Activated T-helper 2 cell treated with anti-CD3 and anti-CD28 coated beads, Interferon-gamma antibody, Interleukin-2, Interleukin-4, amounts not matched to agents 10 μg/mL and 5 μg/mL and 100 μg/mL, durations not matched to agents 14 hours and 24 hours and 36 hours (primary cell): ENCODE measurements at regions not wholly inside any gene's neighbourhood (a gene's known extent, or its start where the extent isn't known, plus 50 kb on each side); places are given as distances from the start of the nearest gene placed in this dataset.
"Not testable (repeated sequence)": the region's sequence is repeated elsewhere in the genome, so short reads cannot be mapped to it uniquely, and the experiment has no call there.

ENCODE experiments used
- DNase-seq: peaks from one replicate; pipeline ENCODE4 v3.0.0; 2021; ENCODE audit warnings: low spot score
- H3K27ac Mint-ChIP-seq: one replicate; pipeline ENCODE4 v1.8.0; 2021; ENCODE audit warnings: mixed read lengths
- H3K27me3 Mint-ChIP-seq: one replicate; pipeline ENCODE4 v1.8.0; 2021; ENCODE audit warnings: low read depth, mixed read lengths
- H3K36me3 Mint-ChIP-seq: one replicate; pipeline ENCODE4 v1.8.0; 2021; ENCODE audit warnings: low read depth, mixed read lengths
- H3K4me1 Mint-ChIP-seq: one replicate; pipeline ENCODE4 v1.8.0; 2021; ENCODE audit warnings: low read depth, mixed read lengths
- H3K4me3 Mint-ChIP-seq: one replicate; pipeline ENCODE4 v1.8.0; 2021; ENCODE audit warnings: low read depth, mild to moderate bottlenecking, moderate library complexity, mixed read lengths
- H3K9me3 Mint-ChIP-seq: one replicate; pipeline ENCODE4 v1.8.0; 2021; ENCODE audit warnings: mixed read lengths
- intact Hi-C: fragments of 100-400 bp; cut with micrococcal nuclease; formaldehyde crosslinking; loops from one replicate; pipeline ENCODE4 v1.15.1; 2023

- H3K27ac Mint-ChIP-seq, result no peak overlapping the region
- no peak overlapping the region for H3K4me3 Mint-ChIP-seq
- H3K9me3 Mint-ChIP-seq, result peaks cover 1% of the 10 kb centered on the region
- H3K27me3 Mint-ChIP-seq, result no peaks in the 10 kb centered on the region
- H3K4me1 Mint-ChIP-seq, result no peaks in the 10 kb centered on the region
- DNase-seq, result no peak
- intact Hi-C loops, result no loop called here
- H3K36me3 Mint-ChIP-seq, result no peaks in the 10 kb centered on the region
Measured at GRCh38 chr2:186980117-186980442, 131.1 kb upstream of the ZSWIM2 start.

- intact Hi-C loops, result no loop called here
- Mint-ChIP-seq H3K27ac (no peak overlapping the region), H3K9me3 (no peaks in the 10 kb centered on the region), H3K27me3 (no peaks in the 10 kb centered on the region), H3K4me3 (no peak overlapping the region), H3K36me3 (no peaks in the 10 kb centered on the region), H3K4me1 (no peaks in the 10 kb centered on the region)
- DNase-seq, result no peak
Measured at GRCh38 chr2:186979439-186980116, 130.6 kb upstream of the ZSWIM2 start.

GRCh38 chr2:186977433-186978045 lies 128.6 kb upstream of the ZSWIM2 start:
- Mint-ChIP-seq H3K27ac (no peak overlapping the region), H3K9me3 (no peaks in the 10 kb centered on the region), H3K36me3 (no peaks in the 10 kb centered on the region), H3K27me3 (no peaks in the 10 kb centered on the region), H3K4me3 (no peak overlapping the region), H3K4me1 (no peaks in the 10 kb centered on the region)
- no peak for DNase-seq
- intact Hi-C loops, result no loop called here

- intact Hi-C loops, result no loop called here
- no peaks in the 10 kb centered on the region for H3K36me3 Mint-ChIP-seq
Measured at GRCh38 chr2:186976329-186976728, 127.4 kb upstream of the ZSWIM2 start.

GRCh38 chr2:186972281-186972970 lies 123.5 kb upstream of the ZSWIM2 start:
- H3K4me3 Mint-ChIP-seq, result no peak overlapping the region
- H3K9me3 Mint-ChIP-seq, result no peaks in the 10 kb centered on the region
- intact Hi-C loops, result no loop called here
- no peak for DNase-seq
- no peak overlapping the region for H3K27ac Mint-ChIP-seq
- H3K27me3 Mint-ChIP-seq, result no peaks in the 10 kb centered on the region
- H3K4me1 Mint-ChIP-seq, result no peaks in the 10 kb centered on the region
- H3K36me3 Mint-ChIP-seq, result no peaks in the 10 kb centered on the region

More at GRCh38 chr2:186976329-186976728, 127.4 kb upstream of the ZSWIM2 start:
- H3K27ac Mint-ChIP-seq, result no peak overlapping the region
- no peaks in the 10 kb centered on the region for H3K4me1 Mint-ChIP-seq
- no peaks in the 10 kb centered on the region for H3K9me3 Mint-ChIP-seq
- H3K4me3 Mint-ChIP-seq, result no peak overlapping the region
- no peak for DNase-seq
- no peaks in the 10 kb centered on the region for H3K27me3 Mint-ChIP-seq

GRCh38 chr2:186968277-186968676 lies 119.3 kb upstream of the ZSWIM2 start:
- Mint-ChIP-seq H3K4me3 (no peak overlapping the region), H3K27me3 (no peaks in the 10 kb centered on the region), H3K27ac (no peak overlapping the region), H3K36me3 (no peaks in the 10 kb centered on the region), H3K9me3 (peaks cover under 1% of the 10 kb centered on the region), H3K4me1 (no peaks in the 10 kb centered on the region)
- intact Hi-C loops, result no loop called here
- no peak for DNase-seq

GRCh38 chr2:186966015-186966414 lies 117.0 kb upstream of the ZSWIM2 start:
- H3K9me3 Mint-ChIP-seq, result peaks cover 7% of the 10 kb centered on the region
- H3K36me3 Mint-ChIP-seq, result no peaks in the 10 kb centered on the region
- H3K27me3 Mint-ChIP-seq, result no peaks in the 10 kb centered on the region

GRCh38 chr2:186962085-186962747 lies 113.2 kb upstream of the ZSWIM2 start:
- Mint-ChIP-seq H3K36me3 (no peaks in the 10 kb centered on the region), H3K4me1 (no peaks in the 10 kb centered on the region), H3K27ac (no peak overlapping the region), H3K9me3 (peaks cover 7% of the 10 kb centered on the region), H3K4me3 (no peak overlapping the region), H3K27me3 (no peaks in the 10 kb centered on the region)
- intact Hi-C loops, result no loop called here
- DNase-seq, result no peak

More at GRCh38 chr2:186966015-186966414, 117.0 kb upstream of the ZSWIM2 start:
- Mint-ChIP-seq H3K27ac (no peak overlapping the region), H3K4me3 (no peak overlapping the region), H3K4me1 (no peaks in the 10 kb centered on the region)
- intact Hi-C loops, result no loop called here
- DNase-seq, result no peak

- H3K4me1 Mint-ChIP-seq, intact Hi-C loops: not testable (repeated sequence)
Measured at GRCh38 chr2:186960241-186960640, 111.3 kb upstream of the ZSWIM2 start.

GRCh38 chr2:186959486-186959885 lies 110.5 kb upstream of the ZSWIM2 start:
- H3K27me3 Mint-ChIP-seq, result no peaks in the 10 kb centered on the region
- H3K4me3 Mint-ChIP-seq, result no peak overlapping the region
- DNase-seq, result no peak
- no peaks in the 10 kb centered on the region for H3K4me1 Mint-ChIP-seq
- no peaks in the 10 kb centered on the region for H3K36me3 Mint-ChIP-seq
- intact Hi-C loops, result no loop called here
- H3K9me3 Mint-ChIP-seq, result peaks cover 7% of the 10 kb centered on the region
- H3K27ac Mint-ChIP-seq, result no peak overlapping the region

More at GRCh38 chr2:186960241-186960640, 111.3 kb upstream of the ZSWIM2 start:
- not testable (repeated sequence) for H3K9me3 Mint-ChIP-seq, H3K4me3 Mint-ChIP-seq, H3K27me3 Mint-ChIP-seq, DNase-seq, H3K27ac Mint-ChIP-seq, H3K36me3 Mint-ChIP-seq

- no peak for DNase-seq
- intact Hi-C loops, result no loop called here
- no peaks in the 10 kb centered on the region for H3K36me3 Mint-ChIP-seq
- H3K4me1 Mint-ChIP-seq, result peaks cover 3% of the 10 kb centered on the region
- H3K4me3 Mint-ChIP-seq, result no peak overlapping the region
- H3K9me3 Mint-ChIP-seq, result no peaks in the 10 kb centered on the region
- no peaks in the 10 kb centered on the region for H3K27me3 Mint-ChIP-seq
- H3K27ac Mint-ChIP-seq, result no peak overlapping the region
Measured at GRCh38 chr2:186950694-186951093, 101.7 kb upstream of the ZSWIM2 start.

- peaks cover 3% of the 10 kb centered on the region for H3K4me1 Mint-ChIP-seq
- no peaks in the 10 kb centered on the region for H3K27me3 Mint-ChIP-seq
- H3K36me3 Mint-ChIP-seq, result no peaks in the 10 kb centered on the region
- H3K27ac Mint-ChIP-seq, result no peak overlapping the region
- no peaks in the 10 kb centered on the region for H3K9me3 Mint-ChIP-seq
- no peak for DNase-seq
- intact Hi-C loops, result no loop called here
- no peak overlapping the region for H3K4me3 Mint-ChIP-seq
Measured at GRCh38 chr2:186949726-186950256, 100.8 kb upstream of the ZSWIM2 start.

GRCh38 chr2:186947516-186947915 lies 98.5 kb upstream of the ZSWIM2 start:
- DNase-seq, result no peak
- Mint-ChIP-seq H3K27me3 (no peaks in the 10 kb centered on the region), H3K4me3 (no peak overlapping the region), H3K9me3 (no peaks in the 10 kb centered on the region), H3K4me1 (peaks cover 3% of the 10 kb centered on the region), H3K36me3 (no peaks in the 10 kb centered on the region), H3K27ac (no peak overlapping the region)
- intact Hi-C loops, result no loop called here
